Trophoblast cell (in vitro differentiated cells and primary cell): ENCODE measurements at regions not wholly inside any gene's neighbourhood (a gene's known extent, or its start where the extent isn't known, plus 50 kb on each side); places are given as distances from the start of the nearest gene placed in this dataset.
"Not testable (repeated sequence)": the region's sequence is repeated elsewhere in the genome, so short reads cannot be mapped to it uniquely, and the experiment has no call there.

Experiments
- DNase-seq, 2 donors: peaks; one replicate each; pipeline ENCODE4 v3.0.0-alpha.2; 2016
- H2AFZ ChIP-seq: 2 replicates; pipeline ENCODE4 v1.6.1; 2013; ENCODE audit warnings: low read length, moderate library complexity, mild to moderate bottlenecking; ENCODE audit not compliant: insufficient read depth, poor library complexity
- H2AK5ac ChIP-seq: 2 replicates; pipeline ENCODE4 v1.6.1; 2013; ENCODE audit warnings: mild to moderate bottlenecking, low read length
- H2BK120ac ChIP-seq: 2 replicates; pipeline ENCODE4 v1.6.1; 2013; ENCODE audit warnings: low read length, mild to moderate bottlenecking, moderate library complexity; ENCODE audit not compliant: insufficient read depth, poor library complexity
- H2BK12ac ChIP-seq: 2 replicates; pipeline ENCODE4 v1.6.1; 2013; ENCODE audit warnings: mild to moderate bottlenecking, low read length, moderate library complexity
- H2BK5ac ChIP-seq: 2 replicates; pipeline ENCODE4 v1.6.1; 2013; ENCODE audit warnings: low read length, low read depth, moderate library complexity, mild to moderate bottlenecking; ENCODE audit not compliant: poor library complexity
- H3K14ac ChIP-seq: 2 replicates; pipeline ENCODE4 v1.6.1; 2013; ENCODE audit warnings: mild to moderate bottlenecking, low read length
- H3K18ac ChIP-seq: 2 replicates; pipeline ENCODE4 v1.6.1; 2013; ENCODE audit warnings: mild to moderate bottlenecking, low read length
- H3K23ac ChIP-seq: 2 replicates; pipeline ENCODE4 v1.6.1; 2013; ENCODE audit warnings: low read length
- H3K27ac ChIP-seq: 2 replicates; pipeline ENCODE4 v1.5.1; 2013; ENCODE audit warnings: low read depth, mild to moderate bottlenecking, inconsistent platforms, low read length, moderate library complexity
- H3K27me3 ChIP-seq: 2 replicates; pipeline ENCODE4 v1.6.1; 2013; ENCODE audit warnings: inconsistent platforms, mild to moderate bottlenecking, low read length, moderate library complexity; ENCODE audit not compliant: insufficient read depth
- H3K36me3 ChIP-seq, 2 experiments: 1 replicate in 1 of 2; 2 replicates in 1 of 2; pipeline ENCODE4 v1.6.1; 2013; ENCODE audit warnings: low read length in 2 of 2, mild to moderate bottlenecking in 2 of 2, moderate library complexity in 1 of 2; ENCODE audit not compliant: insufficient read depth in 2 of 2, control insufficient read depth in 1 of 2
- H3K4ac ChIP-seq: 2 replicates; pipeline ENCODE4 v1.6.1; 2013; ENCODE audit warnings: low read depth, mild to moderate bottlenecking, low read length, moderate library complexity
- H3K4me1 ChIP-seq, 2 experiments: 1 replicate in 1 of 2; 2 replicates in 1 of 2; pipeline ENCODE4 v1.6.1; 2013; ENCODE audit warnings: low read length in 2 of 2, mild to moderate bottlenecking in 2 of 2, moderate library complexity in 1 of 2; ENCODE audit not compliant: insufficient read depth in 2 of 2, control insufficient read depth in 1 of 2
- H3K4me2 ChIP-seq: 2 replicates; pipeline ENCODE4 v1.6.1; 2013; ENCODE audit warnings: inconsistent platforms, mild to moderate bottlenecking, low read length, moderate library complexity
- H3K4me3 ChIP-seq: 2 replicates; pipeline ENCODE4 v1.5.1; 2013; ENCODE audit warnings: mild to moderate bottlenecking, low read depth, low read length, inconsistent platforms
- H3K79me1 ChIP-seq: one replicate; pipeline ENCODE4 v1.6.1; 2013; ENCODE audit warnings: low read length
- H3K79me2 ChIP-seq: 2 replicates; pipeline ENCODE4 v1.6.1; 2013; ENCODE audit warnings: low read length, mild to moderate bottlenecking; ENCODE audit not compliant: control insufficient read depth, insufficient read depth, poor library complexity
- H3K9ac ChIP-seq: 2 replicates; pipeline ENCODE4 v1.6.1; 2013; ENCODE audit warnings: mild to moderate bottlenecking, low read length
- H3K9me3 ChIP-seq: 2 replicates; pipeline ENCODE4 v1.6.1; 2013; ENCODE audit warnings: low read depth, mild to moderate bottlenecking, control low read depth, inconsistent platforms, low read length; ENCODE audit not compliant: insufficient read depth
- H4K12ac ChIP-seq: 2 replicates; pipeline ENCODE4 v1.6.1; 2013; ENCODE audit warnings: low read depth, mild to moderate bottlenecking, low read length, moderate library complexity
- H4K8ac ChIP-seq: 2 replicates; pipeline ENCODE4 v1.6.1; 2013; ENCODE audit warnings: low read depth, mild to moderate bottlenecking, low read length, moderate library complexity
- H4K91ac ChIP-seq: one replicate; pipeline ENCODE4 v1.6.1; 2013; ENCODE audit warnings: low read depth, mild to moderate bottlenecking, low read length, moderate library complexity
- WGBS: extraction: QIAGEN DNeasy Blood & Tissue Kit; methylation state at CpG from one replicate; pipeline ENCODE4 v1.1.7; 2013; ENCODE audit warnings: missing lambda C conversion rate; ENCODE audit not compliant: insufficient read length, insufficient coverage; ENCODE audit errors: extremely low coverage; 5-methylcytosine and 5-hydroxymethylcytosine counted together

DNA sequence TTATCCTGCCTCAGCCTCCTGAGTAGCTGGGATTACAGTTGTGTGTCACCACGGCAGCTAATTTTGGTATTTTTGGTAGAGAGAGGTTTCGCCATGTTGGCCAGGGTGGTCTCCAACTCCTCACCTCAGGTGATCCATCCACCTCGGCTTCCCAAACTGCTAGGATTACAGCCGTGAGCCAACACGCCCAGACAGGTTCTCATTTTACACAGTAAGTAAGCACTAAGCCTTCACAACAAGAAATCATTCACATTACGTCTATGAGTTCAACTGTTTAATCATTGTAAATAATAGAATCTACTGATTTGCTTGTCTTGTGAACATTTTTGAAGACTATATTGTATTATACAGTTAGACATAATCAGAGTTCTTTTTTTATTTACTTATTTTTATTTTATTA is 131.5 kb upstream of the LRATD1 start:
- Histone ChIP-seq H2BK12ac (no peak overlapping the region), H2AK5ac (no peak overlapping the region), H2BK5ac (no peak overlapping the region), H3K36me3 (no peaks in the 10 kb centered on the region), H3K9ac (no peak overlapping the region), H3K18ac (no peak overlapping the region), H4K12ac (no peak overlapping the region), H3K4me3 (no peak overlapping the region), H2AFZ (no peak overlapping the region), H3K23ac (no peak overlapping the region), H3K9me3 (no peaks in the 10 kb centered on the region), H3K14ac (no peak overlapping the region), H3K4me1 (no peaks in the 10 kb centered on the region), H3K27ac (no peak overlapping the region), H3K79me2 (no peaks in the 10 kb centered on the region), H4K91ac (no peak overlapping the region), H4K8ac (no peak overlapping the region), H3K79me1 (no peaks in the 10 kb centered on the region), H3K4me2 (no peak overlapping the region), H3K27me3 (no peaks in the 10 kb centered on the region), H3K4ac (no peak overlapping the region), H2BK120ac (no peak overlapping the region)
- DNase-seq, result no peak
- no CpG with 5 or more reads among the region's 6 CpGs for WGBS

DNA sequence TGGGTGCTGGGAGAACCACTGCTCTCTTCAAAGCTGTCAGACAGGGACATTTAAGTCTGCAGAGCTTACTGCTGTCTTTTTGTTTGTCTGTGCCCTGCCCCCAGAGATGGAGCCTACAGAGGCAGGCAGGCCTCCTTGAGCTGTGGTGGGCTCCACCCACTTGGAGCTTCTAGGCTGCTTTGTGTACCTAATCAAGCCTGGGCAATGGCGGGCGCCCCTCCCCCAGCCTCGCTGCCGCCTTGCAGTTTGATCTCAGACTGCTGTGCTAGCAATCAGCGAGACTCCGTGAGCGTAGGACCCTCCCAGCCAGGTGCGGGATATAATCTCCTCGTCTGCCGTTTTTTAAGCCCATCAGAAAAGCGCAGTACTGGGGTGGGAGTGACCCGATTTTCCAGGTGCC is 125.6 kb upstream of the LRATD1 start:
- H3K79me2 ChIP-seq, H2AFZ ChIP-seq, H4K12ac ChIP-seq, H2AK5ac ChIP-seq, H3K4me2 ChIP-seq, H3K14ac ChIP-seq, H3K4me1 ChIP-seq, H3K79me1 ChIP-seq, H2BK120ac ChIP-seq, H3K4ac ChIP-seq, H2BK12ac ChIP-seq, H3K23ac ChIP-seq, H2BK5ac ChIP-seq, DNase-seq, H3K9me3 ChIP-seq, H3K4me3 ChIP-seq, H4K91ac ChIP-seq, H3K27ac ChIP-seq, H3K36me3 ChIP-seq, H4K8ac ChIP-seq, H3K9ac ChIP-seq, H3K18ac ChIP-seq, H3K27me3 ChIP-seq: not testable (repeated sequence)
- no CpG with 5 or more reads among the region's 12 CpGs for WGBS

DNA sequence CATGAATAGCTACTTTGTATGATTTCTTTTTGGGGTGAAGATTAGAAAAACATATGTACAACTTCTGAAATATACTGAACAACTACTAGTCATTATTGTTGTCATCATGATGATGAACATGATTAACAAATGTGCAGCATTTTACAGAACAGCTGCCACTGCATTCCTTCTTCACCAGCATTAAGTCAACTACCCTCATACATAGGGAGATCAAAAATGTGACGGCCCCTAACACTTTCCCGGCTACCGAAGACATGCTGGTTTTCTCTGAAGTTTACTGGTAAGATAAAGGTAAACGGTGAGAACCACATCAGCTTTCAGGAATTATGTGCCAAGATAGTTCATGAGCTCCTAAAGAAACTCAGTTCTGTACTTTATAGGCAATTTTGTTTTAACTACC is 121.0 kb upstream of the LRATD1 start:
- Histone ChIP-seq H3K4me2 (no peak overlapping the region), H3K18ac (no peak overlapping the region), H3K4ac (no peak overlapping the region), H2AK5ac (no peak overlapping the region), H3K23ac (no peak overlapping the region), H3K9me3 (peaks cover 2% of the 10 kb centered on the region), H3K4me3 (no peak overlapping the region), H2BK5ac (no peak overlapping the region), H3K79me1 (no peaks in the 10 kb centered on the region), H2AFZ (no peak overlapping the region), H3K36me3 (no peaks in the 10 kb centered on the region), H3K27me3 (no peaks in the 10 kb centered on the region), H4K91ac (no peak overlapping the region), H3K79me2 (no peaks in the 10 kb centered on the region), H3K9ac (no peak overlapping the region), H4K8ac (no peak overlapping the region), H3K14ac (no peak overlapping the region), H3K27ac (no peak overlapping the region), H2BK120ac (no peak overlapping the region), H2BK12ac (no peak overlapping the region), H3K4me1 (no peaks in the 10 kb centered on the region), H4K12ac (no peak overlapping the region)
- peak; percentile 66 to 89 for DNase-seq
- no CpG with 5 or more reads among the region's 4 CpGs for WGBS

- H3K36me3 ChIP-seq, result no peaks in the 10 kb centered on the region
- no peak overlapping the region for H2BK12ac ChIP-seq
- H3K79me2 ChIP-seq, result no peaks in the 10 kb centered on the region
- H4K91ac ChIP-seq, result no peak overlapping the region
- H4K8ac ChIP-seq, result no peak overlapping the region
- H3K4ac ChIP-seq, result no peak overlapping the region
- no peak overlapping the region for H3K14ac ChIP-seq
- H2AFZ ChIP-seq, result no peak overlapping the region
- H4K12ac ChIP-seq, result no peak overlapping the region
- no peak overlapping the region for H3K23ac ChIP-seq
- no peak overlapping the region for H3K4me2 ChIP-seq
- no peaks in the 10 kb centered on the region for H3K79me1 ChIP-seq
- WGBS, result no CpG with 5 or more reads among the region's 1 CpG
- H2BK5ac ChIP-seq, result no peak overlapping the region
- no peaks in the 10 kb centered on the region for H3K4me1 ChIP-seq
- H3K18ac ChIP-seq, result no peak overlapping the region
- no peak overlapping the region for H3K4me3 ChIP-seq
- no peak overlapping the region for H2BK120ac ChIP-seq
- no peak overlapping the region for H3K27ac ChIP-seq
- DNase-seq, result no peak
- H3K27me3 ChIP-seq, result no peaks in the 10 kb centered on the region
- H3K9me3 ChIP-seq, result peaks cover 2% of the 10 kb centered on the region
- H3K9ac ChIP-seq, result no peak overlapping the region
- no peak overlapping the region for H2AK5ac ChIP-seq
Observed at GRCh38 chr2:14513903-14514302, 118.6 kb upstream of the LRATD1 start.
